GM21447 (cell line): ENCODE measurements at regions not wholly inside any gene's neighbourhood (a gene's known extent, or its start where the extent isn't known, plus 50 kb on each side); places are given as distances from the start of the nearest gene placed in this dataset.

ENCODE experiments used
- ATAC-seq: cut with Tn5 transposase; IDR thresholded peaks from one replicate; pipeline ENCODE4 v1.9.1; 2021; ENCODE audit not compliant: unreplicated experiment

DNA sequence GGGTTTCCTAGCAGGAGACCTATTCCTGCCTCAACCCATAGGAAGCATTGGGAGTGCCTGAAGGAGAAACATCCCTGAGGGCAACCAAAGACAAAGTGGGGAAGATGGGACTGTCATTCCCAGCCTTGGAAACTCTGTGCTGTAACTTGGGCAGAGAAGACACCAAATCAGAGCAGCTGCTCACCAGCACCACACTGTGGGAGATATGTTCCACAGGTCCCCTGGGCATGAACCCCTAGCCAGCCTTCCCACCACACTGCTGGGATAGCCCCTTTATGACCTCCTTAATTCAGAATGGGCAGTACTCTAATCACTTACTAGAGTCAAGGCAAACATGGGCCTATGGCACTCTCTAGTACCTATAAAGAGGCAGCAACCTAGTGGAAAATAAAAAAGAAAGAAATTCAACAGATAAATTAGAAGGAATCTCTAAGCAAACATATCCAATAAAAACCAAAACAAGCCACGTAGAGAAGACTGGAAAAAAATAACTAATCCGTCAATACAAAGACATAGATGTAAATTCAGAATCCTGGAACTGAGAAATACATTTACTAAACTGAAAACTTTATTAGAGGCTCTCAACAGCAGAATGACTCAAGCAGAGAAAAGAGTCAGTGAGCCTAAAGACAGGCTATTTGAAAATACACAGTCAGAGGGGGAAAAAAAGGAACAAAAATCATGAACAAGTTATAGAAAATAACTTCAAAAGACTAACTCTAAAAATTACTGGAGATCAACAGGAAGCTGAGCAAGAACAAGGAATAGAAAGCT is 878.4 kb upstream of the FRG1 start:
- no peak for ATAC-seq

DNA sequence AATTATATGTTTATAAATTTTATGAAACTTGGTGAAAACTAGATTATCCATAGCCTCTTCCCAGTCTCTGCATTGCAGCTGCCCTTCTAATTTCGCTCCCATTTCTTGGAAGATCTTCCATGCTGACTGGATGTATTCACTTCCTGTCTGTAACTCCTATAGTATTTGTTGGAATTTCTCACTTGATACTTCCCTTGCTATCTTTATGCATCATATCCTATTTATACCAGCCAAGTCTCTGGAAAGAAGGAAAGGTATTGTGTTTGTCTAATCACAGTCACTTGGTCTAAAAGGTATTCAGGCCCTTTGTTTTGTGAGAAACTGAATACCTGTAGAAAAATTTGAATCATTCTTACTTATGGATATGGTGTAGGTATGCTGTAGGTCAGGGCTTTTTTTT is 870.9 kb upstream of the FRG1 start:
- ATAC-seq, result no peak

DNA sequence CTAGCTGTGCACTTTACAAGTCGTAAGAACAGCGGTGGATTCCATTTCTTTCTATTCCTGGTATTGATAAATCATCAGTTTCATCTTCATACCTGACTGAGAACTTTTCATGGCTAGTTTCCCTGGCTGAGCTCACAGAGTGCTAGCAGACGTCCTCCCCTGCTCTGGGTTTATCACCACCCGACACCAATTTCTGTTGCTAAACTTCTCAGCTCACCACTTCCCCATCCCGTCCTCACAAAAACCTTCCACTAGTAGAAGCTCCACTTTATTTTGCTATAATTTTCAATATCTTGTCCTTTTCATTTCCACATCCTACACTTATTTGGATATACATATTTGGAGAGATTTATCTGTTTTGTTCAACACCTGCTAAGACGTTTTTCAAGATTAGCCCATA is 869.4 kb upstream of the FRG1 start:
- ATAC-seq, result no peak

DNA sequence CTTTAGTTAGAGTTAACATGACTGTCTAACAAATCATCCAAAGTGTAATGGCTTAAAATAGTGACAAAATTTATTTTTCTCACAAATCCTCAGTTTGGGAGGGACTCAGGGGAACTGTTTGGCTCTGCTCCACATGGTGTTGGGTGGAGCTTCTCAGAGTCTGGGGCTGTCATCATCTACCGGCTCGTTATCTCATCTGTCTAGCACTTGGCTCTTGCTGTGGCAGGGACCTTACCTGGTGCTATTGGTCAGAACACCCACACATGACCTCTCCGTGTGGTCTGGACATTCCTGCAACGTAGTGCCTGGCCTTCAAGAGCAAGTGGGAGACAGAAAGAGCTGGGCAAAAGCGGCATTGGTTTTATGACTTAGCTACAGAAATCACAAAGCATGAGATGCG is 866.9 kb upstream of the FRG1 start:
- no peak for ATAC-seq

DNA sequence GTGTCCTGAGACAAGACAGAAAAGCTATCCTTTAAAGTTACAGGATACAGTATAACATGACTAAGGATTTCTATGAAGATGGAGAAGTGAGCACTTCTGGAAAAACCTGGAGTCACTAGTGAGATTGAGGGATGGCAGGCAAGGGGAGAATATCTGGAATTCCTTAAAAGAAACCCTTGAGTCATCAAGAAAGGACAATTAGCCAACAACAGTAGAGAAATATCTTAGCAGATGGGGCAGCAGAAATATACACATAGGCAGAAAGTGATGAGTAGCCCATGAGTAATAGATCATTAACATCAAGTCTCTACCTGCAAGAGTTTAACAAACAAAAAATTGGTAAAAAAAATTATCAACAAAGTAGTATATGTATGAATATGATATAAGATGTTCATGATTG is 858.8 kb upstream of the FRG1 start:
- ATAC-seq, result no peak

DNA sequence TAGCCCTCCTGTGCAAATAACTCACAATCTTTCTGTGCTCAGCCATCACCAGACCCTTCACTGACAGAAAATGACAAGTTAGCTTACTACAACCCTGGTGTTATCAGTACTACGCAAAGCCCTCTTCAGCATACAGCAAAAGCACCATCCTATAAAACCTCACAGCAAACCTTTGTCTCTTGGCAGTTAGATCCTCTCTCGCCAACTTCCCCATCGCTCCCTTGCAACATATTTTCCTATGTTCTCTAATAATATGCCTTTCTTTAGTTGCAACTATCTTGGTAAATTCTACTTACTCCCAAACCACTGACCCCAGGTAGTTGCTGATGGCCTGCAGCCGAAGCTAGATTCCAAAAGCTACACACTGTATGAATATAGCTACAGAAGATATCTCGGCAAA is 856.9 kb upstream of the FRG1 start:
- no peak for ATAC-seq

DNA sequence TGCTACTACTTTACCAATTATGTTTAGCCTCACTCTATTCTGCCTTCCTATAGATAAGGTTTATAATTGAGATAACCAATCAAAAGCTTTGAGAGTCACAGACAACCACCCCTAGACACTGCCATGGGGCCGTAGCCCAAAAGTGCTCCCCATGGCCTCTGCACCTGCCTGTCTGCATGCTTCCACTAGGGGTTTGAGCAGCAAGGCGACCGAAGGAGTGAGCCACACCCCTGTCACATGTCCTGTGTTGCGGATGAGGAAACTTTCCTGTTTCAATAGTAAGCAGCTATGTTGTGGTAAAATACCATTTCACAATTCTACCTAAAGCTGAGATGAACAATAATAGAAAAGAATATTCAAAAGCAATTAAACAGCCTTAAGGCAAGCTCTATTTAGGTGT is 856.0 kb upstream of the FRG1 start:
- no peak for ATAC-seq

DNA sequence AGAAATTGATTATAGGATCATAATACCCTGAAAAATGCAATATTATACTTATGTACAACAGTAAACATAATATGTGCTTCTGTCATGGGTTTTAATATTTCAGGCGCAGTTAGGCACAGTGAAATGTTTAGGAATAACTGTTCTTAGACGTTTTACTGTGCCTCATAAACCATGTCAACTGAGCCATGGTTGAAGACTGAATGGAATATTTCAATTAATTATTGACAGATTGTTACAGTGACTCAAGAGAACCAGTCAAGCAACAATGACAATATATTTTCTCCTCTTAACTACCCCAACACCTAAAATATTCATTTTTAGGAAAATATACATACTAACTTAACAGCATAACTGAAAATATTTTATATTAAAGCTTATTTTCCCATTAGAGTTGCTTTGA is 852.7 kb upstream of the FRG1 start:
- ATAC-seq, result no peak

DNA sequence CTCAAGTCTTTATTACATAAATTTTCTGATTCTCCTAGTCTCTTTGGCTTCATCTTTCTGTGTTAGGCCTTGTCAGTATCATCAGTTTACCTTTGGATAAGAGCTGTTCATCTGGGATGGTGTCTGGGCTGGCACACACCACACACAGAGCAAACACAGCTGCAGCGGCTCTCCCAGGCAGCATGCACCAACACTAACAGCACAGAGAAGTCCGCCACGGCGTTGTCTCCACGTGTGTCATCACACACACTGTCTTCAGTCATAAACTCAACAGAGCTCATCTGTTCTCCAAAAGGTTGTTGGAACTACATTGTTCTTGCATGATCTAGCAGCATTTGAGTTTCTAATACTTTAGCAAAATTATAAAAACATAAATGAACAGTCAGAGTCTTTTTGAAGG is 851.9 kb upstream of the FRG1 start:
- no peak for ATAC-seq

DNA sequence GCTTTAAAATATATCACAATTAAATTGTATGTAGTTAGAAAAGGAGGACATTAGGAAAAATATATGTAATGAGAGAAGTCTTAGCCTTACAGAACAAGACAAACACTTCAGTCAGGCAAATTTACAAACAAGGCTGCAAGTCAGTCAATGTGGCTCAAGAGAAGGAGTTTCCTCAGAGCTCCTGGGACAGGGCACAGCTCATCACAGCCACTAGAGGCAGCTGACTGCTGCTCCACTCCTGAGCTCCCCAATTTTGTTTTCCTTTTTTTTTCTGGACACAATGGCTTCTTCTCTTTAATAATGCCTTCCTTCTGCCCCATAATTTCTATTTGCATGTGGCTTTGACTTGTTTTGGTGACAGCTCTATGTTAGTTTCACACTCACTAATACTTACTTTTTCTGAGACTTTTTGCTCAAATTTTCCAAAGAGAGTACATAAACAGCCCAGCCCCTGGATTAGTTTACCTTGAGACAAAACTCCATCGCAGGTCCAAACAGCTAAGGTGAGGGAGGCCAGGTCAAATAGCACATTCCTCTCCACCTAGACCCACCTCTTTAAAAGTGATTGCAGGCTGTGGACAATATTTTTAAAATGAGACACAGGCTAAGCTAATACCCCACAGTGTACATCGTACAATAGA is 850.4 kb upstream of the FRG1 start:
- ATAC-seq, result no peak

DNA sequence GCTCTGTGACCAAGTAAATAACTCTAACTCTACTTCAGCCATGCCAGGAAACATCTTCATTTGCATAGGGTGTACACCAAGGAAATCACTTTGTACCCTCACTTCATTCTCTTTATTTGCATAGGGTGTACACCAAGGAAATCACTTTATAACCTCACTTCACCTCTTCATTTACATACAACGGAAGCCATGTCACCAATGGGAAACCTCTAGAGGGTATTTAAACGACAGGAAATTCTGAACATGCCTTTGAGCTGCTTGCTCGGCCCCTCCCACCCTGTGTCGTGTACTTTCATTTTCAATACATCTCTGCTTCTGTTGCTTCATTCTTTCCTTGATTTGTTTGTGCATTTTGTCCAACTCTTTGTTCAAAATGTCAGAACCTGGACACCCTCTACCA is 848.1 kb upstream of the FRG1 start:
- ATAC-seq, result no peak

DNA sequence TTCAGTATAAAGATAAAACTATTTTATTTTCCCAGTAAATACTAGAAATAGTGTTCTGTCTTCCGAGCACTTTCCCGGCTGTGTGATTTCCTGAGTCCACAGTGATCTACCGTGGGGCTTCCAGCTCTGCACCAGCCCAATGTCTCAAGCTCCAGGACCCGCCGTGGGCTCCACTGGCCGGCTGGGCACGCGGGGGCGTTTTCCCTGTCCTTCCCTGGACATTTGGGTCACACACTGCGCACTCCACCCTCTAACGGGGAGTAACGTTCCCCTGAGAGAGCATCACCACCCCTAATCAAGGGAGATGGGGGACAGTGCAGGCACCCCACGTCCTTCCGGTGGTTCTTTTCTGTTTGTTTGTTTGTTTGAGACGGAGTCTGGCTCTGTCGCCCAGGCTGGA is 844.6 kb upstream of the FRG1 start:
- no peak for ATAC-seq

DNA sequence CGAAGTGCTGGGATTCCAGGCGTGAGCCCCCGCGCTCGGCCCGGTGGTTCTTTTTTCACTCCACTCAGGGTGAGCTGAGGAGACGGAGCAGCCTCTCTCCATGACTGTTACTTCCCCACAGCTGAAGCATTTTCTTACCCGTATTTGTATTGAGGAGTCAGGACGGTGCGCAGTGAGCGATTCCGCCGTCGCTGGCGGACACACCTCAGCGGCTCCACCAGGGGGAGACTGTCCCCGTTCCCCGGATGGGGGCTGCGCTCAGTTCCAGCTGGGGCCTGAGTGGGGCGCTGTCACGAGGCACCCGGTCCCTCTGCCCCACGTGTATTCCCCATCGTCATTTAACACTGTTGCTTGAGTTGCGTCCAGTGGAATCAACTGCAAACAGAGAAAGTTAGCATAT is 844.0 kb upstream of the FRG1 start:
- no peak for ATAC-seq

DNA sequence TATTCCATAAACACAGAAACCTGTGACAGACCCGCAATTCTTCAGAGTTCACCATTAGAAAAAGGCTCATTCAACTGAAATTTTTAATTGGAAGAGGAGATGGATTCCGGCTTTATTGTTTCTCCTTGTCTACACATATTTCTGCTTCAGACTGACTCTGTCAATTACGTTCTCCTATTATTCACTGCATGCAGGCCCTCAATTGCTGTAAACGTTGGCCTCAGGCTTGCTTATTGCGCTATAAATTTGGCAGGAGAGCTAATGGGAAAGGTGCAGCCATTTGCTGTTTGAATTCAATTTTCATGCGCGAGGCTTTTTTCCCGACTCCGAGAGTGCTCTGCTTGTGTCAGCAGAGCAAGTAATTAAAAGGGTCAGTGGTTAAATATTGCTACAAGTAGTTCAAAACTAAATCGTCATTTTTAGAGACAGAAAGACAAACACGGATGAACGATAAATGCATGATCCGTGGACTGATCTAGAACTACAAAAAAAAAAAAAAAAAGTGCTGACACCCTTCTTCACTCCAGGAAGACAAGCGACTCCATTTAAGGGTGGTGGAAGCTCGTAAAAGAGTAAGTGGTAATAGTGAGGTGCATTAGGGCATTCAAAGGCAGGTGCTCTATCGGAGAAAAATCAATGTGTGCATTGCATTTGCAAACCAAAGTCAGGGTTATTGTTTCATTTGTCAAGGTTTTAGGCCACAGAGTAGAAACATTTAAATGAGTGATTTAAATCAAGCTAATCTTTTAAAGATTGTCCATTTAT is 841.6 kb upstream of the FRG1 start:
- ATAC-seq, result no peak

DNA sequence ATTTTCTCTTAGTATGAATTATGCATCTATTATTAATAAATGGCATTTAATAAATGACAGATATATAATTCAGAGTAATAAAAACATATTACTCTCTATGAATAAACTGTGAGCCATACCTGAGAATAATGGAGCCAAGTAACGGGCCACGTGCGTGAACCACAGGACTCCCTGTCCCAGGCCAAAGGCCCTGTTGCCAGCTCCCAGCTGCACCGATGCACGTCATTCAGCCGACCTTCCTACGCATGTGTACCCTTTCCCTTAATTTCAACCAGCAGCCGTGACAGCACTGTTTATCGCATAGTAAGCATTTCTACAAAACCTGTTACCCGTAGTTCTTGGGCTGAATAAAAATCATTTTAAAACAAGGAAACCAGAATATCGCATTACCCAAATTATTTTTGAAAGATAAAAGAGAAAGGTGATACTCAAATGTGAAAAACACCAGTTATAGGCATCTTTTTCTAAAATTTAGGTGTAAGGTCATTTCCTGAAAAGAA is 827.2 kb upstream of the FRG1 start:
- ATAC-seq, result no peak

DNA sequence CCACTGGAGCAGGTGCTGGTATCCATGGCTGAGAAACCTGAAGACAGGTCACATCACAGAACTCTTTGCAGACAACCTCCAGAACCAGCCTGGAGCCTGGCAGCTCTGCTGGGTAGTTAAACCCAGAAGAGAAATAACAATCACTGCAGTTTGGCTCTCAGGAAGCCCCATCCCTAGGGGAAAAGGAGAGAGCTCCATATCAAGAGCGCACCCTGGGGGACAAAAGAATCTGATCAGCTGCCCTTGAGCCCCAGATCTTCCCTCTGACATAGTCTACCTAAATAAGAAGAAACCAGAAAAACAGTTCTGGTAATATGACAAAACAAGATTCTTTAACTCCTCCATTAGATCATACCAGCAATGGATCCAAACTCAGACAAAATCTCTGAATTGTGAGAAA is 823.2 kb upstream of the FRG1 start:
- ATAC-seq, result no peak

DNA sequence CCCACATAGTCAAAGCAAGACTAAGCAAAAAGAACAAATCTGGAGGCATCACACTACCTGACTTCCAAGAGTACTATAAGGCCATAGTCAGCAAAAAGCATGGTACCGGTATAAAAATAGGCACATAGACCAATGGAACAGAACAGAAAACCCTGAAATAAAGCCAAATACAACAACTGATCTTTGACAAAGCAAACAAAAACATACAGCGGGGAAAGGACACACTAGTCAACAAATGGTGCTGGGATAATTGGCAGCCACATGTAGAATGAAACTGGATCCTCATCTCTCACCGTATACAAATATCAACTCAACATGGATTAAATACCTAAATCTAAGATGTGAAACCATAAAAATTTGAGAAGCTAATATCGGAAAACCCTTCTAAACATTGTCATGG is 819.3 kb upstream of the FRG1 start:
- no peak for ATAC-seq

DNA sequence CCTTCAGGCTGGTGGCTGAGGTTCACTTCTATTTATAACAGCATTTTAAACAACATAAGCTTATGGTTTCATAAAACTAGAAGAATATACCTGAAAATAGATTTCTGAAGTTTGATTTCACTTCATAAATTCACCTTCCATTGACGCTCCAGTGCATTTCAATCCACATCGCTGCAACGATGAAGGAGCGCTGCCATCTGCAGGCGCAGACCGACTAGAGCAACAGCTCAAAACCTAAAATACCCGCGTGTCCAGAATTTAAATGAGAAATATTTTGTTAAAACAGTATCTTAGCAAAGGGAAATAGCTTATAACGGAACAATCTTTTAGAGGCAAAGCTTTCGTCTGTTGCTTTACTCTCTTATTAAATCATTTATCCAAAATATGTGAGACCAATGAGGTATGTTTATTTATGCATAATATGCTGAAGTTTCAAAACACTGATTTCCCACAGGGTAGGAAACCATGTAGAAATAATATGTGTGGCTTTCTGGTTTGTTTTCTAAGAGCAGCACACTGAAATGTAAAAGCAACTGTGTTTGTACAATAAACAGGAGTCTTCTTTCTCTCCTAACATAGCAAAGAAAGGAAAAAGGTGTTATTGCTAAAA is 816.4 kb upstream of the FRG1 start:
- ATAC-seq, result no peak

DNA sequence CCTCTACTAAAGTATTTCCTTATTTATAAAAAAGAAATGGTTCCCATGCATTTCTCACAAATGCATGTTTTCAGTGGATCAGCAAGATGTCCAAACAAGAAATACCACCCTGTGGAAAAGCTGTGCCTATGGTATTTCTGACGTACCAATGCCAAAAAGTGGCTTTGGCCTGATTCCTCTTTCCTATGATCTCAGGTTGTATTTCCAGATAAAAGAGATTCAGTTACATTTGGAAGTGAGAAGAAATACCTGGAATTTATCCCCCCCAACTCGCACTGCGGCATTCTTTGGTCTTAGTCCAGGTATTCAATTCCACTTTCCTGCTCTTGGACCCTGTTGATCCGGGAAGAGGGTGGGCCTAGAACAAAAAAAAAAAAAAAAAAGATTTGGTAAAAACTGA is 815.9 kb upstream of the FRG1 start:
- ATAC-seq, result no peak

DNA sequence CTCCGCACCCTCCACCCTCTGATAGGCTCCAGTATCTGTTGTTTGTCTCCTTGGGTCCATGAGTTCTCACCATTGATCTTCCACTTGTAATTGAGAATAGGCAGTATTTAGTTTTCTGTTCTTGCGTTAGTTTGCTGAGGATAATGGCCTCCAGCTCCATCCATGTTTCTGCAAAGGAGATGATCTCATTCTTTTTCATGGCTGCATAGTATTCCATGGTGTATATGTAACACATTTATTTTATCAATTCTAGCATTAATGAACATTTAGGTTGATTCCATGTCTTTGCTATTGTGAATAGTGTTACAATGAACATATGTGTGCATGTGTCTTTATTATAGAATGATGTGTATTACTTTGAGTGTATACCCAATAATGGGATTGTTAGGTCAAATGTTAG is 814.6 kb upstream of the FRG1 start:
- no peak for ATAC-seq

DNA sequence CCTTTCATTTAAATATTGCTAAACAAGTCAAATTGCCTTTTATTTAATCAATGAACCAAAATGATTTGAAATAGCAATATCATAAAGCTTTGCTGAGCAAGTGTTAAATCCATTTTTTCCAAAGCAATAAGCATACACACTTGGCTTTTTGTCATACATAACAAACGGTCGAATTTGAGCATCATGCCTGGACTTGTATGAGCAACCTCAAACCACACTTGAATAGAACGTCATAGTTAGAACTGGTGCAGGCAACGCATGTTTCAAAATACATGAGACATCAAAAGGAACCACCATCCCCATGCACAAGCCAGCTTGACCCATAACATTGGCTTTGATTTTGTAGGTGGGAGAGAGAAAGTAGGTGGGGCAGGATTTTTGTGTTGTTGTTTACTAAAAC is 812.3 kb upstream of the FRG1 start:
- ATAC-seq, result no peak
